ENCODE measurements at regions not wholly inside any gene's neighbourhood (a gene's known extent, or its start where the extent isn't known, plus 50 kb on each side); places are given as distances from the start of the nearest gene placed in this dataset.

- DNase-seq (ENCODE audit: low spot score): no peak
Measured at GRCh38 chr15:94761574-94761973, 530.2 kb downstream of the MCTP2 start.

GRCh38 chr15:94769089-94769488, 537.7 kb downstream of the MCTP2 start:
- no peak for DNase-seq (ENCODE audit: low spot score)

GRCh38 chr15:94770199-94770598, 538.8 kb downstream of the MCTP2 start:
- DNase-seq (ENCODE audit: low spot score): no peak

GRCh38 chr15:94777037-94777436, 545.7 kb downstream of the MCTP2 start:
- DNase-seq (ENCODE audit: low spot score): no peak

GRCh38 chr15:94778840-94779239, 547.5 kb downstream of the MCTP2 start:
- no peak for DNase-seq (ENCODE audit: low spot score)

- no peak for DNase-seq (ENCODE audit: low spot score)
Measured at GRCh38 chr15:94780166-94780565, 548.8 kb downstream of the MCTP2 start.

- DNase-seq (ENCODE audit: low spot score): no peak
Measured at GRCh38 chr15:94785091-94785490, 553.7 kb downstream of the MCTP2 start.

GRCh38 chr15:94791008-94791407, 559.6 kb downstream of the MCTP2 start:
- DNase-seq (ENCODE audit: low spot score): no peak

GRCh38 chr15:94791510-94791909, 560.1 kb downstream of the MCTP2 start:
- no peak for DNase-seq (ENCODE audit: low spot score)

GRCh38 chr15:94792196-94792595, 560.8 kb downstream of the MCTP2 start:
- no peak for DNase-seq (ENCODE audit: low spot score)

GRCh38 chr15:94793207-94793606, 561.8 kb downstream of the MCTP2 start:
- DNase-seq (ENCODE audit: low spot score): no peak

- DNase-seq (ENCODE audit: low spot score): no peak
Measured at GRCh38 chr15:94793641-94794040, 562.3 kb downstream of the MCTP2 start.

GRCh38 chr15:94804613-94805012, 573.3 kb downstream of the MCTP2 start:
- DNase-seq (ENCODE audit: low spot score): no peak

- DNase-seq (ENCODE audit: low spot score): no peak
Measured at GRCh38 chr15:94815110-94815731, 583.9 kb downstream of the MCTP2 start.

- no peak for DNase-seq (ENCODE audit: low spot score)
Measured at GRCh38 chr15:94815914-94816313, 584.6 kb downstream of the MCTP2 start.

GRCh38 chr15:94829887-94830884, 598.8 kb downstream of the MCTP2 start:
- DNase-seq (ENCODE audit: low spot score): no peak

GRCh38 chr15:94834000-94834399, 602.6 kb downstream of the MCTP2 start:
- DNase-seq (ENCODE audit: low spot score): no peak

- DNase-seq (ENCODE audit: low spot score): no peak
Measured at GRCh38 chr15:94834494-94834893, 603.1 kb downstream of the MCTP2 start.

- DNase-seq (ENCODE audit: low spot score): no peak
Measured at GRCh38 chr15:94838281-94838680, 606.9 kb downstream of the MCTP2 start.

GRCh38 chr15:94840794-94841783, 609.7 kb downstream of the MCTP2 start:
- no peak for DNase-seq (ENCODE audit: low spot score)

- no peak for DNase-seq (ENCODE audit: low spot score)
Measured at GRCh38 chr15:94843060-94843459, 611.7 kb downstream of the MCTP2 start.

GRCh38 chr15:94844198-94844537, 612.8 kb downstream of the MCTP2 start:
- DNase-seq (ENCODE audit: low spot score): no peak

Measured in globus pallidus (tissue), 1 donor.